Mammary epithelial cell (primary cell): ENCODE measurements at regions not wholly inside any gene's neighbourhood (a gene's known extent, or its start where the extent isn't known, plus 50 kb on each side); places are given as distances from the start of the nearest gene placed in this dataset.

Source experiments
- EZH2 ChIP-seq: IDR thresholded peaks from 2 replicates; pipeline ENCODE4 v1.6.1; 2012; ENCODE audit warnings: low read length, inconsistent platforms, borderline replicate concordance
- TF ChIP-seq, protein P1 (sequence below), 2 donors: IDR thresholded peaks in 1 of 2; conservative IDR thresholded peaks in 1 of 2; 2 replicates each; pipeline ENCODE4 v1.5.1; 2011 to 2012; ENCODE audit warnings: inconsistent platforms in 2 of 2, low read length in 2 of 2, mild to moderate bottlenecking in 2 of 2, control low read depth in 1 of 2, low read depth in 1 of 2; ENCODE audit not compliant: insufficient read depth in 1 of 2; ENCODE audit errors: extremely low read depth in 1 of 2

DNA sequence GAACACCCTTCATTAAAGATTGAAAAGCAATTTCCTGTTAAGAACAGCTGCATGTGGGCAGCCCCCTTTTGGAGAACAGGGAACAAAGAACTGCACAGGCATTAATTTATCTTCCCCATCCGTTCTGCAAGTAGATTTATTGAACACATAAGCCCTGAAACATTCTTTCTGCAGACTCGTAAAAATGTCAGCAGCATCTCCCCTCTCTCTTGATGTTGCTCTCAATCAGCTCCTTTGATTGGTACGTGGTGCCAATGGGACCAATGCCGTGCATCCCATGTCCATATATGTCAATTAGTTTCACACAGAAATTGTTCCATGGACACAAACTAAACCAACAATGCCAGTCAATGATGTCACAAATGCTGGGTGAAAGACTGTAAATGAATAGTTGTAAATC, 228.5 kb upstream of the RASGEF1B start:
- TF ChIP-seq, protein P1, sequence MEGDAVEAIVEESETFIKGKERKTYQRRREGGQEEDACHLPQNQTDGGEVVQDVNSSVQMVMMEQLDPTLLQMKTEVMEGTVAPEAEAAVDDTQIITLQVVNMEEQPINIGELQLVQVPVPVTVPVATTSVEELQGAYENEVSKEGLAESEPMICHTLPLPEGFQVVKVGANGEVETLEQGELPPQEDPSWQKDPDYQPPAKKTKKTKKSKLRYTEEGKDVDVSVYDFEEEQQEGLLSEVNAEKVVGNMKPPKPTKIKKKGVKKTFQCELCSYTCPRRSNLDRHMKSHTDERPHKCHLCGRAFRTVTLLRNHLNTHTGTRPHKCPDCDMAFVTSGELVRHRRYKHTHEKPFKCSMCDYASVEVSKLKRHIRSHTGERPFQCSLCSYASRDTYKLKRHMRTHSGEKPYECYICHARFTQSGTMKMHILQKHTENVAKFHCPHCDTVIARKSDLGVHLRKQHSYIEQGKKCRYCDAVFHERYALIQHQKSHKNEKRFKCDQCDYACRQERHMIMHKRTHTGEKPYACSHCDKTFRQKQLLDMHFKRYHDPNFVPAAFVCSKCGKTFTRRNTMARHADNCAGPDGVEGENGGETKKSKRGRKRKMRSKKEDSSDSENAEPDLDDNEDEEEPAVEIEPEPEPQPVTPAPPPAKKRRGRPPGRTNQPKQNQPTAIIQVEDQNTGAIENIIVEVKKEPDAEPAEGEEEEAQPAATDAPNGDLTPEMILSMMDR (conservative IDR thresholded peaks at IDR 0.05 in 1 of 2, IDR thresholded peaks at IDR 0.05 in 1 of 2; ENCODE audit: extremely low read depth in 1 of 2, insufficient read depth in 1 of 2, low read depth in 1 of 2, low read length in 2 of 2) = no peak
- TF ChIP-seq EZH2 = no peak
